ENCODE measurements at regions not wholly inside any gene's neighbourhood (a gene's known extent, or its start where the extent isn't known, plus 50 kb on each side); places are given as distances from the start of the nearest gene placed in this dataset.
"Not testable (repeated sequence)": the region's sequence is repeated elsewhere in the genome, so short reads cannot be mapped to it uniquely, and the experiment has no call there.

DNA sequence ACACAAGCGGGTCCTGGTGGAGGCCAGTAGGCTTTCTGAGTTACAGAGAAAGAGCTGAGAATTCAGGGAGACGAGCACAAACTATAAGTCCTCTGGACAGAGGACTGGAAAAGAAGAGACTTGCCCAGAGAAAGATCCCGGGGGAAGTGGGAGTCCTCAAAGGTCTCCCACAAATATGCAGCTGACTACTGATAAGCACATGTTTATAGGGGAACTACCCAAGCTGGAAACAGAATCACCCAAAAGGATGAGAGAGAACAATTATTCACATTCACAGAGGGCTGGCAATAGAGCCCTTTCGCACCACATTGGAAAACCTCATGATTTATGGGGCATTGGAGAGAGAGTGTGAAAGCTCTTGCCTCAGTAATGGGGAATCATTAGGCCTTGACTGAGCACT, 337.6 kb downstream of the IRS1 start:
- CTCF ChIA-PET = no interaction called here
- H3K9me3 Mint-ChIP-seq = no peaks in the 10 kb centered on the region
- no peaks in the 10 kb centered on the region for H3K4me1 Mint-ChIP-seq
- H3K36me3 Mint-ChIP-seq = no peaks in the 10 kb centered on the region
- H3K27me3 Mint-ChIP-seq = peaks cover 4% of the 10 kb centered on the region
- DNase-seq = no peak
- no peak overlapping the region for H3K4me3 Mint-ChIP-seq
- H3K27ac Mint-ChIP-seq = no peak overlapping the region

DNA sequence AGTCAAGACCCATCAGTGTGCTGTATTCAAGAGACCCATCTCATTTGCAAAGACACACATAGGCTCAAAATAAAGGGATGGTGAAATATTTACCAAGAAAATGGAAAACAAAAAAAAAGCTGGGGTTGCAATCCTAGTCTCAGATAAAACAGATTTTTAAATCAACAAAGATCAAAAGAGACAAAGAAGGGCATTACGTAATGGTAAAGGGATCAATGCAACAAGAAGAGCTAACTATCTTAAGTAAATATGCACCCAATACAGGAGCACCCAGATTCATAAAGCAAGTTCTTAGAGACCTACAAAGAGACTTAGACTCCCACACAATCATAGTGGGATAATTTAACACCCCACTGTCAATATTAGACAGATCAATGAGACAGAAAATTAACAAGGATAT, 343.5 kb downstream of the IRS1 start:
- CTCF ChIA-PET, H3K4me1 Mint-ChIP-seq, H3K4me3 Mint-ChIP-seq, DNase-seq, H3K27me3 Mint-ChIP-seq, H3K27ac Mint-ChIP-seq, H3K36me3 Mint-ChIP-seq, H3K9me3 Mint-ChIP-seq: not testable (repeated sequence)

DNA sequence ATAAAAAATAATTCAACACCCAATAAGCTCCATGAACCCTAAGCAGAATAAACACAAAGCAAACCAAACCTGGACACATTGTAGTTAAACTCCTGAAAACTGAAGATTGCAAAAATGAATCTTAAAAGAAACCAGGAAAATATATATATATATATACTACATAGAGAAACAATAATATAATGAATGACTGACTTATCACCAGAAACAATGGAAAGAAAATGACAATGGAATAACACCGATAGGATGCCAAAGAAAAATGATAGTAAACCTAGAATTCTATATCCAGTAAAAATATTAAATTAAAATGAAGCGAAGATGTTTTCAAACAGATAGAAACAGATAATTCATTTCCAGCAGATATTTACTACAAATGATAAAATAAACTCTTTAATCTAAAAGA, 346.9 kb downstream of the IRS1 start:
- H3K4me1 Mint-ChIP-seq = peaks cover 5% of the 10 kb centered on the region
- DNase-seq = no peak
- H3K36me3 Mint-ChIP-seq = no peaks in the 10 kb centered on the region
- CTCF ChIA-PET = no interaction called here
- no peak overlapping the region for H3K4me3 Mint-ChIP-seq
- H3K9me3 Mint-ChIP-seq = no peaks in the 10 kb centered on the region
- H3K27ac Mint-ChIP-seq = no peak overlapping the region
- H3K27me3 Mint-ChIP-seq = peaks cover 8% of the 10 kb centered on the region

DNA sequence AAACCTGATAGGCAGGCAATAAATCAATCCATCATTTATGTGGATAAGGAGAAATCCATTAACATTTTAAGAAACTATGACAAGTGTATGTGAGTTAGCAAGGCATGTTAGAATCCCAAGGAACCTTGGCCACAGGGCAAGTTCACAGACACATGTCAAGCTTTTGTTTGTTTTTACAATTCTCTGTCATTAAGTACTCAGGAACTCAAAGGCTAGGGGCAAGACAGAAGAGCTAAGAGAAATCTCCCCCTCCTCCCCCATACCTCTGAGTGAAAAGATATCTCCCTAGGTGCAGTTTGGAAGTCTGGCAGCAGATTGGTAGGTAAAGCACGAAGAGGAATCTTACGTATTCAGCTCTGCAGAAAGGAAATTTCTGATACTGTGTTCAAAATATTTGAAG, 348.1 kb downstream of the IRS1 start:
- Mint-ChIP-seq H3K27me3 (peaks cover 4% of the 10 kb centered on the region), H3K9me3 (no peaks in the 10 kb centered on the region), H3K36me3 (no peaks in the 10 kb centered on the region), H3K27ac (no peak overlapping the region), H3K4me1 (peaks cover 5% of the 10 kb centered on the region), H3K4me3 (no peak overlapping the region)
- no peak for DNase-seq
- CTCF ChIA-PET = no interaction called here

DNA sequence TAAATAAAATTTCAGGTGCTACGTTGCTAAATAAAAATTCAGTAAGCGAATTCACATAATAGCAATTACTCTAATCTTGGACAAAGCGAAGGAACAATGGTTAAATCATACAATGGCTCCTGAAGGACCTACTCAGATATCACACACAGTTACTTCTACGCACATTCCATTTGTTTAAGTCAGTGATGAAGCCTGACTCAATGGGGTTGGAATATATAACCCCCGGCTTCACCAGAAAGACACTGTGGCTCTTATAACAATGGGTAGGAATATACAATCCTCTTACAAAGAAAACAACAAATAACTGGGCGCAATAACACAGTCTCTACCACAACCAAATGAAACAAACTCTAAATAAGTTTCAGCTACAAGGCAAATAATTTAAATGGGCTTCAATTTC, 349.5 kb downstream of the IRS1 start:
- CTCF ChIA-PET = interaction anchor here (1.3 kb wide), 1 partner anchor 112 kb away, joined by 3 read pairs; no protein-coding TSS in a partner anchor
- no peak overlapping the region for H3K4me3 Mint-ChIP-seq
- no peaks in the 10 kb centered on the region for H3K9me3 Mint-ChIP-seq
- no peaks in the 10 kb centered on the region for H3K36me3 Mint-ChIP-seq
- no peak for DNase-seq
- H3K4me1 Mint-ChIP-seq = peaks cover 5% of the 10 kb centered on the region
- H3K27ac Mint-ChIP-seq = no peak overlapping the region
- H3K27me3 Mint-ChIP-seq = peaks cover 4% of the 10 kb centered on the region

DNA sequence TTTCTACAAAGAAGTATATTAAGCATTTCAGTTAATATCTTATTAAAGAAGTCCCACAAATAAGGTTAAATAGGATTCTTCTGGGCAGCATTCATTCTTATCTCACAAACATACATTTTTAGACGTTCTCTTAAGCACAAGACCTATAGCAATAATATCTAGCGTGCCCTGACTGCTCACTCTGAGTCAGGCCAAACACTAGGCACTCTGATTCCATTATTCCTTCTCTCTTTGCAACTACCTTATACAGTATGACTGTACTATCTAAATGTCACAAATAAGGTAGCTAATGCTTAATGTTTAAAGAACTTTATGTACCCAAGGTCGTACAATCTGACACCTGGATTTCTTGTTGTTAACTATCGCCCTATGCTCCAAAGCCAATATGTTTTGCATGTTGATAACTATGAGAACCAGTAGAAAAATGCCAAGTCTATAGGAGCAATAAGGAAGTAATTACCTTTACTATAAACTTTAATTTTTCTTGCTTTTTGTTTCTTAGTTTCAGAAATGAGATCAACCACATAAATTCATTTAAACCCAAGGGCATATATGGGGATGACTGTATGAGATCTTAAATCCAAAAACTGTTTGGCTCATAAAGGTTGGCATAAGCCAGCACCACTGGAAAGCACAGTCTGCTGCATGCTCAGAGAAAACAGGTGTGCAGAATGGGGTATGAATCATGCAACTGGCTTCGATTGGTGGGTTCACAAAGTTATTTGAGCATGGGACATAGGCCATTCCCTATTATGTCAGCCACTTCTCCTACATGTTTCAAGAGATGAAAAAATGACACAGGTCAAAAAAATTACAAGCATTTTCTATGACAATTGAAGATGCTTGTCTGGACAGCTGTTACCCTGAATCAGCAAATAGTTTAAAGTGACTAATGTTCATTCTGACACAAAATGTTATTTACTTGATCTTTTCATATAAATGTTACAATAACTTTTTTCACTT, 352.0 kb downstream of the IRS1 start:
- Mint-ChIP-seq H3K27ac (no peak overlapping the region), H3K4me3 (no peak overlapping the region), H3K27me3 (peaks cover 4% of the 10 kb centered on the region), H3K36me3 (no peaks in the 10 kb centered on the region), H3K4me1 (no peaks in the 10 kb centered on the region), H3K9me3 (no peaks in the 10 kb centered on the region)
- no peak for DNase-seq
- CTCF ChIA-PET = no interaction called here

DNA sequence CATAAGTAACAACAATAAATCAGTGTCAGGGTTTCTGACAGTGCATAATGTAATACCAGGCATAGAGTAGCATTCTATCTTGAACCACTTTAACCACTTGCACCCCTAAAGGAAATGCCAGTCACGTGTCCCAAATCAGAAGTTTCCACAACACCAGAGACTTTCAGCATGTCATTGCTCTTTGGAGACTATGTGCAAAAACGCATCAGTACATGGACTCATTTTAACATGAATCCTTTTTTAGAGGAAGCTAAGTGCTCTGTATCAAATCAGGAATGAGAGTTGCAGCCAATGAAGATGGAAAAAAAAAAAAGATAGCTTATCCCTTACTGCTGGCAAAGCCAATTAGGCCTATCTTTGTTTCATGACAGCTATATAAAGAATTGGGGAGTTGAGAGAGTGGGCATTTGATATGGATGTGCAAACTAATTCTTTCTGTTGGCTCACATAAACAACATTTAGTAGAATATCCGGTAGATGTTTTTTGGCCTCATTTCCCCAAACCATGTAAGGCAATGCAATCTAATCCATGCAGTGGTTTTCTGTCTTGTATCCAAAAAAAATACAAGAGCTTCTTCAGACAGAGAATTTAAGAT, 353.1 kb downstream of the IRS1 start:
- CTCF ChIA-PET = no interaction called here
- DNase-seq = no peak
- no peaks in the 10 kb centered on the region for H3K9me3 Mint-ChIP-seq
- H3K4me1 Mint-ChIP-seq = no peaks in the 10 kb centered on the region
- no peak overlapping the region for H3K27ac Mint-ChIP-seq
- no peaks in the 10 kb centered on the region for H3K27me3 Mint-ChIP-seq
- H3K36me3 Mint-ChIP-seq = no peaks in the 10 kb centered on the region
- H3K4me3 Mint-ChIP-seq = no peak overlapping the region

DNA sequence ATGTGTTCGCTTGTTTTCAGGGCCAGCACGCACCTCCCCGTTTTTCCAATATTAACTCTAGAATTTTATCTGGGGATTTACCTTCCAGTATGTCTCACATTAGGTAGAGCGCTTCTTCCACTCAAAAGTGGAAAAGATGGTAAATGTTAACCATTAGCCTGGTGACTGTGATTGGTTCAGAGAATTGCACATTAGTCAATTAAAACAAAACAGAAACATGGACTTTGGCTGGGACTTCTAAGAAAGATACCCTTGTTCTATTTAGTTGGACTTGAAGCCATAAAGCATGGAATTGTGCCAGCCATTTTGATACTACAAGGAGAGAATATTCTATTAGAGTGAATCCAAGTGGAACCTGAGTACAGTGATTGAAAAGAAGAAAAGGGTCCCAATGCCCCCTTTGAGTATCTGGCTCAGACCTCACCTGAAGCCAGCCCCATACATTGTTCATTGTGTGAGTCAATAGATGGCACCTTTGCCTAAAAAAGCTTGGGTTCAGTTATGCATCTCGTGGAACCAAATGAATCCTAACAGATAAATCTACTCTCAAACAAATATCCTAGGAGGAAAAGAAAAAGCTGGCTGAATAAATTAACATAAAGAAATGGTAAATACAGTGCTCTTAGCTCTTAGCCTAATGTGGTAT, 354.3 kb downstream of the IRS1 start:
- Mint-ChIP-seq H3K27me3 (no peaks in the 10 kb centered on the region), H3K4me1 (no peaks in the 10 kb centered on the region), H3K9me3 (no peaks in the 10 kb centered on the region), H3K36me3 (no peaks in the 10 kb centered on the region), H3K4me3 (no peak overlapping the region), H3K27ac (no peak overlapping the region)
- CTCF ChIA-PET = no interaction called here
- DNase-seq = no peak

DNA sequence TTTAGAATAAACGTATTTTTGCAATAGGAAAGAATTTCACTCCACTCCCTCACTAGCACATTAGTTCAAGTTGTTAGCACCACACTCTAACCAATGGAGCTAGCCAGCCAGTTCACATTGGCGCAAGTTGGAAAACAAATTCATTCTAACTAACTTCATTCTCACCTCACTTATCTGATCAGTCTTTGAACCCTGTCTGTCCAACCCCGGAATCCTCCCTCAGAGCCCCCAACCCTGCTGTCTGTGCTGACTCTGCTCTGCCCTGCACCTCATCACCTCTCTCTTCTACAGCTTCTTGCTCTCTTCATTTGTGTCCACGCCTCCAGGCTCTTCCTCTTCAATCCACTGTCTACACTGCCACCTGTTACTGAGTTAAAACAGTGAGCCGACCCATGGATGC, 356.5 kb downstream of the IRS1 start:
- no peak for DNase-seq
- CTCF ChIA-PET = no interaction called here
- Mint-ChIP-seq H3K27ac (no peak overlapping the region), H3K4me1 (no peaks in the 10 kb centered on the region), H3K36me3 (no peaks in the 10 kb centered on the region), H3K4me3 (no peak overlapping the region), H3K27me3 (no peaks in the 10 kb centered on the region), H3K9me3 (no peaks in the 10 kb centered on the region)

DNA sequence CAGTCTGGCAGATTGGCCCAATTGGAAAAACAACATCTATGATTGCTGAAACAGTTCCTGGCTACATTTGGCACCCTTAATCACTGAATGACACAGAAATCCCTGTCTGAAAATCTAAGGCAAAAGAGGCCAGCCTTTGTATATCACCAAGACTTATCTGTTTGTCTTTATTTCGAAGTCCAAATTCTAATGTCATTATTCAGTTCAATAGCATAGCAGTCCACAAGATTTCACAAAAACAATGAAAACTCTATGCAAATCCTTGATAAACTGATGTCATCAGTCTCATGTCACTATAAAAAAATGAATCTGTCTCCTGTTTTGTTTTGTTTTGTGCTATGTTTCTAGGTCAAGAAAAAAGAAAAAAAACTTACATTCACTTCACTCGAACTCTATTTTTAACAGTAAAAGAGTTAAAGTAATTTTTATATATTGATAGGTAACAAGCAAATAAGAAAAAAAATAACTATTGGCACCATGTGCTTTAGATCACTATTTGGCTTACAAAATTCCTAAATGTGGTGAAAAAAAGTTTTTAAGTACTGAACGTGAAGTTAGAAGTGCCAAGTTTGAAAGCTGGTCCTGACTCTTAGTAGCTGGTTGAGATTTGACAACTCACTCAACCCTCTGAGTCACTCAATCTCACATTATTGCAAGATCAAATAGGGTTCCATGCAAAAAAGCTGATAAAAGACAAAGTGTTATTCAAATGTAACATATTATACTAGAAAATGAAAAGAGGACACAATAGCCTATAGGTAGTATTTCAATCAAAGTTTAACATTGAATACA, 359.3 kb downstream of the IRS1 start:
- no peaks in the 10 kb centered on the region for H3K9me3 Mint-ChIP-seq
- no peak overlapping the region for H3K4me3 Mint-ChIP-seq
- no peaks in the 10 kb centered on the region for H3K36me3 Mint-ChIP-seq

DNA sequence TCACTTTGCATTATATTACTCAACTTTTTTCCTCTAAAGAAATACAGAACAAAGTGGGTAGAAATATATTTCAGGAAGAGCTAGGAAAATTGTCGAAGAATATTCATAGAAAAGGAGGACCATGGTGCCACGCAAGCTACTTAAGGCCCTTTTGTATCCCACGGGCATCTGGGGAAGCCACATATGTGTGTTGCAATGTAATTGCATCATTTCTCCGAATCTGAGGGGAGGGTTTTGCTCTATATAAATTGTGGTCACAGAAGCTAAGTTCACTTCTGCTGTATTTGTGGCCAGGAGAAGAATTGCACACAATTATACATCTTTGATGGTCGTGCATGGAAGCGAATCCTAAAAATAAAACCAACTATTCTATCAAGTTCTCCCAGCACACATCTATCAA, 360.3 kb downstream of the IRS1 start:
- no peaks in the 10 kb centered on the region for H3K36me3 Mint-ChIP-seq
- no peak for DNase-seq
- H3K9me3 Mint-ChIP-seq = no peaks in the 10 kb centered on the region
- H3K27ac Mint-ChIP-seq = no peak overlapping the region
- CTCF ChIA-PET = no interaction called here
- no peak overlapping the region for H3K4me3 Mint-ChIP-seq
- no peaks in the 10 kb centered on the region for H3K4me1 Mint-ChIP-seq
- H3K27me3 Mint-ChIP-seq = no peaks in the 10 kb centered on the region

More for the DNA sequence above, 359.3 kb downstream of the IRS1 start:
- Mint-ChIP-seq H3K27ac (no peak overlapping the region), H3K27me3 (no peaks in the 10 kb centered on the region), H3K4me1 (no peaks in the 10 kb centered on the region)
- no peak for DNase-seq
- CTCF ChIA-PET = interaction anchor here (0.6 kb wide), 1 partner anchor 301 kb away, joined by 3 read pairs; no protein-coding TSS in a partner anchor

DNA sequence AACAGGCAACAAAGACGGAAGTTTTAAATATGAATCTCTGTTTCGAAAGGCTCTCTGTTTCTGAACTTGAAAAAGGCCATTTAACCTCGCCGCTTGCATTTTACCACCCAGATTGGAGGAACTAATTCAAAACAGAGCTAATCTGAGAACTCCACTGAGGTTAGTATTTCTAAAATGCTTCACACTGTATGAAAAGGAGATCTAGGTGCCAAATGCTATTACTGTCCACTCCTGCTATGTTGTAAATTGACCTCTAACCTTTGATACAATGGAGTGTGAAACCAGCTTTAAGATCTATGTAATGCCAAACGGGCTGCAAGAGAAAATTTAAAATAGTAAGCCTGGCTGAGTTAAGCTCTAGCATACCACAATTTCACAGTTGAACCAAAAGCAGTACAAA, 364.5 kb downstream of the IRS1 start:
- Mint-ChIP-seq H3K9me3 (no peaks in the 10 kb centered on the region), H3K27me3 (peaks cover 2% of the 10 kb centered on the region), H3K27ac (no peak overlapping the region), H3K36me3 (no peaks in the 10 kb centered on the region), H3K4me3 (no peak overlapping the region), H3K4me1 (no peaks in the 10 kb centered on the region)
- DNase-seq = no peak
- CTCF ChIA-PET = no interaction called here

DNA sequence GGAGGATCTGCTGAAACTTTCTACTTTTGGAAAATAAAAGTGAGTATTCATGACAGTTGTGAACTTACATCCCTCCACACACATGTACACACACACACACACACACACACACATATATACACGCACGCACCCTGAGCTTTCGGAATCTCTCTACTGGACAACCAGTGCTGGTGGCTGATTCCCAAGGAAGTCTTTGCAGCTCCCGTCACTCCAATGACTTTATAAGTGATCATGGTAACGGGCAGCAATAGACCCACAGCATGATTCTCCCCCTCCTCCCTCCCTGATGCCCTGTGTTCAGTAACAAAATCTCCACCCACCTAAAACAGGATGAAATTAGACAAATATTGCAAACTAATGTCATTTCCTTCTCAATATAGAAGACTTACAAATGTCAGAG, 364.9 kb downstream of the IRS1 start:
- H3K4me3 Mint-ChIP-seq = no peak overlapping the region
- H3K9me3 Mint-ChIP-seq = no peaks in the 10 kb centered on the region
- CTCF ChIA-PET = no interaction called here
- H3K27me3 Mint-ChIP-seq = peaks cover 5% of the 10 kb centered on the region
- no peaks in the 10 kb centered on the region for H3K4me1 Mint-ChIP-seq
- no peak overlapping the region for H3K27ac Mint-ChIP-seq
- H3K36me3 Mint-ChIP-seq = no peaks in the 10 kb centered on the region
- DNase-seq = no peak

DNA sequence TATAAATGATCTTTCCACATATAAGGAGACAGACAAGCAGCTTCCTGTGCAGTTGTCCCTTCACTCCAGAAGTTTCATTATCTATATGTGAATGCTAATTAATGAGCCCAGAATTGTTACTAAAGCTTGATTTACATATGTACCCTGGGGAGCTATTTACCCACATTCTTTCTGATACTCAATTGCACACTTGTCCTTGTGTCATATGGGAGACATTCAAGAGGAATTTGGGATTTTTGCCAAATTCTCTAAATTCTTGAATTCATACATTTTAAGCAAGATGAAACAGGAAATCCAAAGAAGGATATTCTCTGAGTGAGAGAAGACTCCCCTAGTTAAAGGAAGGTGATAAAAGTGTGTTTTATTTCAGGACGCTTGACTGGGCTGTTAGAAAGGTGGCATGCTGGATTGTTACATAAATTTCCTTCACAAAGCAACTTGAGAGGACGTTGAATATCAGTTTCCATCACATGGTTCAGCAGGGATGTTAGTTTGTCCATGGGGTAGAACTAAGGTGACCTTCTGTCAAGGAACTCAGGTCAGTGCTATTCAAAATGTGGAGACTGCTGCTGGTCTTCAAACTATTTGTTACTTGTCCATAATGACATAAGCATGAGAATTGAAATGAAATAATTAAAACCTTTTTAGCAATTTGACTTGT, 368.2 kb downstream of the IRS1 start:
- Mint-ChIP-seq H3K27ac (no peak overlapping the region), H3K9me3 (no peaks in the 10 kb centered on the region), H3K4me3 (no peak overlapping the region), H3K27me3 (peaks cover 5% of the 10 kb centered on the region), H3K4me1 (no peaks in the 10 kb centered on the region), H3K36me3 (no peaks in the 10 kb centered on the region)
- CTCF ChIA-PET = no interaction called here
- no peak for DNase-seq

Measured in activated naive CD4-positive, alpha-beta T cell treated with anti-CD3 and anti-CD28 coated beads, Interleukin-2, amount 10 ng/mL, durations not matched to agents 7 days and 5 days (primary cell).